Karpas-422 (cell line): ENCODE measurements at regions not wholly inside any gene's neighbourhood (a gene's known extent, or its start where the extent isn't known, plus 50 kb on each side); places are given as distances from the start of the nearest gene placed in this dataset.

Source experiments
- DNase-seq: peaks from one replicate; pipeline ENCODE4 v3.0.0-alpha.2; 2015
- H2AFZ ChIP-seq: fragments of 200-600 bp; sonication (generic); 2 replicates; pipeline ENCODE4 v1.6.1; 2014; ENCODE audit warnings: antibody characterized with exemption, low read length, mixed read lengths
- H3K27ac ChIP-seq: fragments of 200-600 bp; sonication (generic); 2 replicates; pipeline ENCODE4 v1.5.1; 2014; ENCODE audit warnings: mild to moderate bottlenecking, low read length, moderate library complexity
- H3K27me3 ChIP-seq: fragments of 200-600 bp; sonication (generic); 2 replicates; pipeline ENCODE4 v1.6.1; 2014; ENCODE audit warnings: low read length, mixed read lengths
- H3K36me3 ChIP-seq: fragments of 200-600 bp; sonication (generic); 2 replicates; pipeline ENCODE4 v1.6.1; 2014; ENCODE audit warnings: low read length, mixed read lengths; ENCODE audit not compliant: insufficient read depth
- H3K4me1 ChIP-seq: fragments of 200-600 bp; sonication (generic); 2 replicates; pipeline ENCODE4 v1.6.1; 2014; ENCODE audit warnings: mild to moderate bottlenecking, low read length, mixed read lengths
- H3K4me2 ChIP-seq: fragments of 200-600 bp; sonication (generic); 2 replicates; pipeline ENCODE4 v1.6.1; 2014; ENCODE audit warnings: low read length, low read depth, mild to moderate bottlenecking; ENCODE audit not compliant: poor library complexity, severe bottlenecking
- H3K4me3 ChIP-seq: fragments of 200-600 bp; sonication (generic); 2 replicates; pipeline ENCODE4 v1.5.1; 2014; ENCODE audit warnings: mild to moderate bottlenecking, antibody characterized with exemption, low read length, mixed read lengths
- H3K79me2 ChIP-seq: fragments of 200-600 bp; sonication (generic); 2 replicates; pipeline ENCODE4 v1.6.1; 2014; ENCODE audit warnings: mild to moderate bottlenecking, low read length, mixed read lengths
- H3K9ac ChIP-seq: fragments of 200-600 bp; sonication (generic); 2 replicates; pipeline ENCODE4 v1.6.0; 2014; ENCODE audit warnings: low read length
- H3K9me2 ChIP-seq: fragments of 200-600 bp; sonication (generic), shearing (Covaris generic); replicated peaks from 2 replicates; pipeline ENCODE4 v1.6.0; 2014; ENCODE audit warnings: mild to moderate bottlenecking, low read length, moderate library complexity; ENCODE audit not compliant: insufficient read depth
- H3K9me3 ChIP-seq: fragments of 300-700, 200-600 bp; sonication (generic); 2 replicates; pipeline ENCODE4 v1.6.1; 2014; ENCODE audit warnings: low read length, mixed read lengths
- H4K20me1 ChIP-seq: fragments of 200-600 bp; sonication (generic); 2 replicates; pipeline ENCODE4 v1.6.1; 2014; ENCODE audit warnings: mild to moderate bottlenecking, antibody characterized with exemption, low read length, low read depth; ENCODE audit not compliant: insufficient read depth

DNA sequence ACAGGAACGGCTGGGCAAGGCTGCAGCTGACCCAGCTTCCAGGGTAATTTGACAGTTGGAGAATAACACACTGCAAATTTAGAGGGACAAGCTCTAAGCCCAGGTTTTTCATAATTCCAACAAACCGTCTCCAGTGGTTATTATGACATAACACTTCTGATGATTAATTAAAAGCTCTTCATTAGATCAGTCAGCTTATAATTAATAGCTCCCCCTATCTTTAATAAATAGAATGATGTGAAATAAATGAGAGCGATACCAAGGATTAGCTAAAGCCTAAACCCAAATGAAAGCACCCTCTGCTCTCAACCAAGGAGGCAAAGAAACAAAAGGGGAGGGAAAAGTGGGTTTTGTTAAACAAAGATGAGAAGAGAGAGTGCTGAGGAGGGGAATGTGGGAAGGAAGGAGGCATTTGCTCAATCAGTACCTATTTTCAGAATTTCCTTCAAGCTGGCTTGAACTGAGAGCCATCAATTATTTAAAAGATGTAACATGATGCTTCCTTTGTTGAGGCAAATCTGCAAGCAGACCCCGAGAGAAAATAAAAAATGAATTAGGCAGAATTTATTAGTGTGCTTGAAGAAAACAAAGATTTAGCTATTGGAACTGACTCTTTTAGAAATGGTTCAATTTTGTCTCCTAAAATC is 221.8 kb upstream of the ESRRG start:
- no peaks in the 10 kb centered on the region for H3K9me2 ChIP-seq
- H3K4me3 ChIP-seq, result no peak overlapping the region
- H3K4me2 ChIP-seq, result peak overlapping the region; percentile 15
- H3K79me2 ChIP-seq, result no peaks in the 10 kb centered on the region
- no peak overlapping the region for H3K27ac ChIP-seq
- no peaks in the 10 kb centered on the region for H3K27me3 ChIP-seq
- peaks cover 29% of the 10 kb centered on the region for H3K4me1 ChIP-seq
- no peaks in the 10 kb centered on the region for H4K20me1 ChIP-seq
- H3K9me3 ChIP-seq, result no peaks in the 10 kb centered on the region
- H2AFZ ChIP-seq, result no peak overlapping the region
- peak; percentile 64 for DNase-seq
- no peak overlapping the region for H3K9ac ChIP-seq
- H3K36me3 ChIP-seq, result no peaks in the 10 kb centered on the region

DNA sequence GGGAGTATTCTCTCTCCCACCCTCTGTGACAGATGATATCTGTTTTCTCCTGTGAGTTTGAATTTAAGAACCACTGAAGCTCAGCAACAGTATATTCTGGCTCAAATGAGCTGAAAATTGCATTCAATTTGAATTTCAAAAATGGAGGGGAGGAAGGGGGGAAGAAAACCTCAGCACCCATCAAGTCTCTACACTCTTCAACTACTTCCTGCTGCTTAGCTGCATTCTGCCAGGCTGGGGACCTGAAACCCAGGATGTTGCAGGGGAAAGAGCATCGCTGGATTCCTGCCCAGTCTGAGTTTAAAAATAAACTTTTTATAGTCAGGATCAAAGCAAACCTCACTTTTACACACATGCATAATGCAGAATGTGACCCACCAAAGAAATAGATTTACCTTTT is 214.3 kb upstream of the ESRRG start:
- H2AFZ ChIP-seq, result peak overlapping the region; percentile 56; the same call in 1 of the 2 replicates
- H3K9ac ChIP-seq, result peak overlapping the region; percentile 40
- no peaks in the 10 kb centered on the region for H4K20me1 ChIP-seq
- H3K27ac ChIP-seq, result peak overlapping the region; percentile 78
- DNase-seq, result peak; percentile 88
- H3K4me3 ChIP-seq, result peak overlapping the region; percentile 47
- H3K79me2 ChIP-seq, result no peaks in the 10 kb centered on the region
- H3K9me2 ChIP-seq, result no peaks in the 10 kb centered on the region
- H3K4me2 ChIP-seq, result peak overlapping the region; percentile 70
- no peaks in the 10 kb centered on the region for H3K27me3 ChIP-seq
- H3K4me1 ChIP-seq, result peaks cover 56% of the 10 kb centered on the region
- no peaks in the 10 kb centered on the region for H3K9me3 ChIP-seq
- no peaks in the 10 kb centered on the region for H3K36me3 ChIP-seq

DNA sequence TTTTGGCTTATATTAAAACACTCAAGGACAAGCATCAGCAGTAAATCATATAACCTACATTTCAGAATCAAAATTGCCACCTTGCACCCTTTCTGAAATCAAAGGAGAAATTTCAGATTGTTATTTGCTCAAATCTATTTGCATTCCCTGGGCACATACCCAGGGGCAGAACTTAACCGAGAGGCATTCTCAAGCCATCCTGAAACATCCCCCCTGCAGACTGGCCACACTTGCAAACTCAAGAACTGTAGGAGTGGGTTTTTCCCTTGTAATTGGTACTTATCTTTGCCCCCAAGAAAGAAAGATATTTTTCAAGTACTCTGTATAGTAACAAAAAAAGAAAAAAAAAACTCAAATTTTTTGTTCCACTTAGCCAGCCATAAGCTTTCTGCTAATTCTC is 213.6 kb upstream of the ESRRG start:
- peak; percentile 44 for DNase-seq
- Histone ChIP-seq H2AFZ (no peak overlapping the region), H3K27me3 (no peaks in the 10 kb centered on the region), H3K9me2 (no peaks in the 10 kb centered on the region), H3K4me3 (peak overlapping the region; percentile 47), H3K9me3 (no peaks in the 10 kb centered on the region), H3K27ac (peak overlapping the region; percentile 78), H3K4me2 (peak overlapping the region; percentile 70), H4K20me1 (no peaks in the 10 kb centered on the region), H3K36me3 (no peaks in the 10 kb centered on the region), H3K4me1 (peaks cover 56% of the 10 kb centered on the region), H3K79me2 (no peaks in the 10 kb centered on the region), H3K9ac (peak overlapping the region; percentile 40)

DNA sequence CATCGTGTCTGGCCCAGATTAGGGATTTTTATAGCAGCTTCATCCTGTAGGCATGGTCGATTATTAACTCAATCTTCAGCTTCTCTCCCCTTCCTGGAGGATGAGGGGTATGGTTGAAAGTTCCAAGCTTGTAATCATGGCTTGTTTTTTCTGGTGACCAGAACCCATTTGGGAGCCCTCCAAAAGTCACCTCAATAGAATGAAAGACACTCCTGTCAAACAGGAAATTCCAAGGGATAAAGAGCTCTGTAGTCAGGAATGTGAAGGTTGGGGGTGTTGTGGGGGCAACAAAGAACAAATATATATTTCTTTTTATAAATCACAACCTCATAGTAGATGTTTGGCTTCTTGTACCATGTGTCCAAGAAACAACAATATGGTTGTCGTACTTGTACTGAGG is 212.7 kb upstream of the ESRRG start:
- Histone ChIP-seq H3K79me2 (no peaks in the 10 kb centered on the region), H3K9me2 (no peaks in the 10 kb centered on the region), H3K4me2 (peak overlapping the region; percentile 70), H3K36me3 (no peaks in the 10 kb centered on the region), H3K27me3 (no peaks in the 10 kb centered on the region), H3K4me3 (no peak overlapping the region), H4K20me1 (no peaks in the 10 kb centered on the region), H2AFZ (no peak overlapping the region), H3K27ac (no peak overlapping the region), H3K4me1 (peaks cover 58% of the 10 kb centered on the region), H3K9ac (no peak overlapping the region), H3K9me3 (no peaks in the 10 kb centered on the region)
- no peak for DNase-seq

DNA sequence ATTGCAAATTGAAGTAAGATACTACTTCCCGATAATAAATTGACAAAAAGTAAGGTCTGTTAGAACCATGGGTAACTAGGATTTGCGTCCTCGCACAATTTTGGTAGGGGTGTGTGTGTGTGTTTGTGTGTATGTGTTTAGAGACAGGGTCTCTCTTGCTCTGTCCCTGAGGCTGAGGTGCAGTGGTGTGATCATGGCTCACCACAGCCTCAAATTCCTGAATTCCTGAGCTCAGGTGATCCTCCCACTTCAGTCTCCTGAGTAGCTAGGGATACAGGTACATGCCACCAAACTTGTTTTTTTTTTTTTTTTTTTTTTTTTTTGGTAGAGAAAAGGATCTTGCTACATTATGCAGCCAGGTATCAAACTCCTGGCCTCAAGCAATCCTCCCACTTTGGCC is 209.2 kb upstream of the ESRRG start:
- Histone ChIP-seq H4K20me1 (no peaks in the 10 kb centered on the region), H3K27me3 (no peaks in the 10 kb centered on the region), H3K4me3 (no peak overlapping the region), H3K4me2 (no peak overlapping the region), H3K27ac (no peak overlapping the region), H3K79me2 (no peaks in the 10 kb centered on the region), H3K9ac (no peak overlapping the region), H2AFZ (no peak overlapping the region), H3K9me2 (no peaks in the 10 kb centered on the region), H3K36me3 (no peaks in the 10 kb centered on the region), H3K4me1 (peaks cover 35% of the 10 kb centered on the region), H3K9me3 (no peaks in the 10 kb centered on the region)
- DNase-seq, result no peak

DNA sequence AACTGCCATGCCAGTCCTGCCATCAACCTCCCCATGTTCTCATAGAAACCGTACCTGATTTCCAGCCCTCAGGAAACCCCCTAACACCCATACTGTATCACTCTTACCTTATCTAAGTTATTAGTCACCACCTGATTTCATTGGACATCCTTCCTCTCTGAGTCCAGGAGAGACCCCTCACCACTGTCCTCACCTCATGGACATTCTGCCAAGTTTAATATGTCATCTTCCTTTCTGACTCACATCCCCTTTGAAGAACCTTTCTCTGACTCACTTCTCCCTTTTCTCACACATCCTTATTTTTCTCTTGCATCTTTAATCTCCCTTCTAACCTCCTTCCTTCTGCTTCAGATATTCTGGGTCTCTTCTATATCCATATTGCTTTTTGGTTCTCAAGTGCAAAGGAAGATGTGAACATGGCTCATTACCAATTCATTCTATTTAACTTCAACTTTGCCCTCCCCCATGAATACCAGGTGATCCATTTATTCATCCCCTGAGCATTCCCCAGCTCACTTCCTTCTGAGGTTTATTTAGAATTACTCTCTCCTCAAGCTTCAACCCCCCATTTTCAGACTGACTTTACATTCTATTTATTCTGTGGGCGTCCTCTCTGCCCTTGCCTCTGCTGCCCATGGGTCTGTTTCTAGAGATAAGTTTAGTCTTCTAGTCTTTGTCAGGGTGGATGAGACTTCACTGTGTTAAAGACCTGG is 206.8 kb upstream of the ESRRG start:
- no peaks in the 10 kb centered on the region for H3K9me3 ChIP-seq
- no peak overlapping the region for H3K4me3 ChIP-seq
- no peaks in the 10 kb centered on the region for H3K9me2 ChIP-seq
- H3K79me2 ChIP-seq, result no peaks in the 10 kb centered on the region
- no peaks in the 10 kb centered on the region for H3K27me3 ChIP-seq
- no peak overlapping the region for H3K27ac ChIP-seq
- no peak overlapping the region for H2AFZ ChIP-seq
- H4K20me1 ChIP-seq, result no peaks in the 10 kb centered on the region
- no peak for DNase-seq
- H3K4me2 ChIP-seq, result no peak overlapping the region
- no peak overlapping the region for H3K9ac ChIP-seq
- peaks cover 22% of the 10 kb centered on the region for H3K4me1 ChIP-seq
- H3K36me3 ChIP-seq, result no peaks in the 10 kb centered on the region

DNA sequence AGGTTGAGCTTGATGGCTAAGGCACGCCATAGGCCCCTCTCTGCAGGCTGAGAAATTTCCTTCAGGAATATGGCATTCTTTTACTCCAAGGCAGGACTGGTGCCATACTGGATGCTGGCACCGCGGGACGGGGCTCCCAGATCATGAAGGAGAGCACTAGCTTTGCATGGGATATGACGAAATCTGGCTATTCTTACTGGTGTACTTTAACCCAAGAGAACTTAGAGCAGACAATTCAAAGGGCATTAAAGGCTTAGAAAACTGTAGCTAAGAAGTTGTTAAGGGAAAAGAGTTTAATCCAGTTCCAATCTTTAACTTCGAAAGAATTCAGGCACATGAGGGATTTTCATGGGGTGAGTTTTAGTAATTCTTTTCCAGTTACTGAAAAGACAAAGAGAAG is 204.4 kb upstream of the ESRRG start:
- no peak overlapping the region for H3K4me3 ChIP-seq
- no peaks in the 10 kb centered on the region for H3K36me3 ChIP-seq
- H3K4me2 ChIP-seq, result no peak overlapping the region
- peaks cover 32% of the 10 kb centered on the region for H3K4me1 ChIP-seq
- no peaks in the 10 kb centered on the region for H3K27me3 ChIP-seq
- H3K27ac ChIP-seq, result no peak overlapping the region
- H3K9ac ChIP-seq, result no peak overlapping the region
- no peaks in the 10 kb centered on the region for H3K79me2 ChIP-seq
- no peaks in the 10 kb centered on the region for H4K20me1 ChIP-seq
- no peaks in the 10 kb centered on the region for H3K9me2 ChIP-seq
- DNase-seq, result no peak
- no peaks in the 10 kb centered on the region for H3K9me3 ChIP-seq
- H2AFZ ChIP-seq, result no peak overlapping the region

DNA sequence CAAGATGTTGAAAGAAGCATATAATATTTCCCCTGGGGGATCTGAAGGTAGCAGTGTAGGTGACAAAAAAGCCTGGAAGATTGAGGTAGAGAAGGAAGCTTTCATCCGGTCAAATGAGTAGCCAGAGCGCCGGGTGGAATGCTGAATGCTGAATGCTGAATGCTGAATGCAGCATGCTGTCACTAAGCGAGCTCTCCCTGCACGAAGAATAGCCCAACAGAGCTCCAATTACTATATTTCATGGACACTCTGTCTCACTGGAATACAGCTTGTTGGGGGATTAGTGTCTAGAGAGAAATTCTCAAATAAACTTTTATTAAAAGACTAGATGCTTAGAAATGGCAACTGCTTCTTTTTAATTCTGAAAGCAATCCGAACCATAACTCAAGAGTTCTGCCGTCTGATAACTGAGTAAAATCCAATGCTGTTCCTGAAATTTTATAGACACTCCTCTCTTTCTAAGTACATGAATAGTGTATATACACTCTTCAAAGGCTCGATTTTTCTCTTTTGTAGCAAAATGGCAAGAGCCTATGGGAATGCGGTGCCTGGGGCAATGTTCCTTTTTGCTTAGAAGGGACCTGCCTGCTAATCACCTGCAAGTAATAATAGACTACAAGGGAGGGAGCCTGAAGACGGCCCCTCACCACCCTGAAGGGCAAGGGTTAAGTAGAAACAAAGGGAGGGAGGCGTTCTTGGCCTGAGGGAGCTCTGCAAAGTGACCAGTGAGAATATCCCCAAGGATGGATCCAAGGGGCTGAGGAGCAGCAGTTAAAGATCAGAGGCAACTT is 203.7 kb upstream of the ESRRG start:
- H3K79me2 ChIP-seq, result no peaks in the 10 kb centered on the region
- no peaks in the 10 kb centered on the region for H3K9me2 ChIP-seq
- H3K36me3 ChIP-seq, result no peaks in the 10 kb centered on the region
- no peak overlapping the region for H3K27ac ChIP-seq
- H2AFZ ChIP-seq, result no peak overlapping the region
- no peak overlapping the region for H3K4me3 ChIP-seq
- H3K27me3 ChIP-seq, result no peaks in the 10 kb centered on the region
- no peak overlapping the region for H3K4me2 ChIP-seq
- peaks cover 40% of the 10 kb centered on the region for H3K4me1 ChIP-seq
- no peak for DNase-seq
- no peak overlapping the region for H3K9ac ChIP-seq
- no peaks in the 10 kb centered on the region for H3K9me3 ChIP-seq
- no peaks in the 10 kb centered on the region for H4K20me1 ChIP-seq
